ENCODE measurements at regions not wholly inside any gene's neighbourhood (a gene's known extent, or its start where the extent isn't known, plus 50 kb on each side); places are given as distances from the start of the nearest gene placed in this dataset.

DNA sequence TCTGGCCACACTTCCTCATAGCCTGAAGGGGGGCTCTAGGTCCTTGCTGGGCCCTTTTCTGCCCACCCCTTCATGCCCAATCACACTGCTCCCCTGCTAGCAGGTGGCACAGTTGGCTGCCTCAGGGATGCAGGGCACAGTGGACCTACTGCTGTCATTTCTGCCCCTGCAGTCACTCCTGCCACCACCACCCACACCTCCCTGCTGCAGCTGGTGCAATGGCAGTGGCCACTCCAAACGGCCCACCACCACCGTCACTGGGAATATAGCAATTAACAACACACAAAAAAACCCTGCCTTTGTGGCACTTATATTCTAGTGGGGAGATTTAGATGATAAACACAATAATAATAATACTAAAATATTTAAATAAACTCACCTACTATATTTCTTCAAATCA, 162.4 kb upstream of the DUSP10 start:
- Histone ChIP-seq H3K4me1 (ENCODE audit: insufficient read depth, low read length, poor library complexity, severe bottlenecking) (peaks cover 9% of the 10 kb centered on the region), H3K4me2 (ENCODE audit: low read depth, low read length, poor library complexity, severe bottlenecking) (no peak overlapping the region), H3K9ac (ENCODE audit: low read depth, low read length, poor library complexity, severe bottlenecking) (no peak overlapping the region), H3K36me3 (ENCODE audit: insufficient read depth, low read length) (no peaks in the 10 kb centered on the region), H3K9me3 (ENCODE audit: insufficient read depth, low read depth, low read length) (no peaks in the 10 kb centered on the region), H3K9me2 (replicated peaks; ENCODE audit: low read depth, low read length) (no peaks in the 10 kb centered on the region), H4K20me1 (ENCODE audit: insufficient read depth, low read length, poor library complexity, severe bottlenecking) (no peaks in the 10 kb centered on the region), H3K27me3 (ENCODE audit: insufficient read depth, low read length, poor library complexity, severe bottlenecking) (no peaks in the 10 kb centered on the region), H2AFZ (ENCODE audit: low read length) (no peak overlapping the region), H3K79me2 (ENCODE audit: insufficient read depth, low read length) (no peaks in the 10 kb centered on the region), H3K4me3 (ENCODE audit: low read length, poor library complexity, severe bottlenecking) (no peak overlapping the region), H3F3A (ENCODE audit: low read depth) (no peaks in the 10 kb centered on the region)
- TF ChIP-seq EZH2phosphoT487 (IDR thresholded peaks at IDR 0.05; ENCODE audit: borderline replicate concordance): no peak
- TF ChIP-seq, protein P1, sequence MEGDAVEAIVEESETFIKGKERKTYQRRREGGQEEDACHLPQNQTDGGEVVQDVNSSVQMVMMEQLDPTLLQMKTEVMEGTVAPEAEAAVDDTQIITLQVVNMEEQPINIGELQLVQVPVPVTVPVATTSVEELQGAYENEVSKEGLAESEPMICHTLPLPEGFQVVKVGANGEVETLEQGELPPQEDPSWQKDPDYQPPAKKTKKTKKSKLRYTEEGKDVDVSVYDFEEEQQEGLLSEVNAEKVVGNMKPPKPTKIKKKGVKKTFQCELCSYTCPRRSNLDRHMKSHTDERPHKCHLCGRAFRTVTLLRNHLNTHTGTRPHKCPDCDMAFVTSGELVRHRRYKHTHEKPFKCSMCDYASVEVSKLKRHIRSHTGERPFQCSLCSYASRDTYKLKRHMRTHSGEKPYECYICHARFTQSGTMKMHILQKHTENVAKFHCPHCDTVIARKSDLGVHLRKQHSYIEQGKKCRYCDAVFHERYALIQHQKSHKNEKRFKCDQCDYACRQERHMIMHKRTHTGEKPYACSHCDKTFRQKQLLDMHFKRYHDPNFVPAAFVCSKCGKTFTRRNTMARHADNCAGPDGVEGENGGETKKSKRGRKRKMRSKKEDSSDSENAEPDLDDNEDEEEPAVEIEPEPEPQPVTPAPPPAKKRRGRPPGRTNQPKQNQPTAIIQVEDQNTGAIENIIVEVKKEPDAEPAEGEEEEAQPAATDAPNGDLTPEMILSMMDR (conservative IDR thresholded peaks at IDR 0.05; ENCODE audit: low read length): no peak

DNA sequence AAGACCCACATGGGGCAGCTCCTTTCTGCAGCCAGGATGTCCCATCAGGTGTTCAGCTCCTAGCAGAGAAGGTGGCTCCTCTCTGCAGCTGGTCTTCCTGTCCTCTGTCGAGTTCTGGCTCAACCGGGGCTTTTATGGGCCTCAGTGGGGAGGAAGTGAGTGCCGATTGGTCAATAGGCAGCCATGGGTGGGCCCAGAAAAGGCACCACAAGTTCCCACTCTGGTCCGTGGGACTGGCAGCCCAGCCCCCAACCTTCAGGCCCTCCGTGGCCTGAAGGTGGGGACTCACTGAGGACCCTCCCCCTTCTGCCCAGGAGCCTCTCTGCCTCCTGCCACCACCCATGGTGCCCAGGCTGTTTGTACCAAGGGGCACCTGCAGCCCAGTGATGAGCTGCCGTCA, 161.7 kb upstream of the DUSP10 start:
- Histone ChIP-seq H3K4me1 (ENCODE audit: insufficient read depth, low read length, poor library complexity, severe bottlenecking) (peaks cover 9% of the 10 kb centered on the region), H3K36me3 (ENCODE audit: insufficient read depth, low read length) (no peaks in the 10 kb centered on the region), H3K4me2 (ENCODE audit: low read depth, low read length, poor library complexity, severe bottlenecking) (no peak overlapping the region), H2AFZ (ENCODE audit: low read length) (no peak overlapping the region), H3K9me2 (replicated peaks; ENCODE audit: low read depth, low read length) (no peaks in the 10 kb centered on the region), H3K79me2 (ENCODE audit: insufficient read depth, low read length) (no peaks in the 10 kb centered on the region), H3K4me3 (ENCODE audit: low read length, poor library complexity, severe bottlenecking) (no peak overlapping the region), H3K9ac (ENCODE audit: low read depth, low read length, poor library complexity, severe bottlenecking) (no peak overlapping the region), H3K9me3 (ENCODE audit: insufficient read depth, low read depth, low read length) (no peaks in the 10 kb centered on the region), H4K20me1 (ENCODE audit: insufficient read depth, low read length, poor library complexity, severe bottlenecking) (no peaks in the 10 kb centered on the region), H3F3A (ENCODE audit: low read depth) (no peaks in the 10 kb centered on the region), H3K27me3 (ENCODE audit: insufficient read depth, low read length, poor library complexity, severe bottlenecking) (no peaks in the 10 kb centered on the region)
- TF ChIP-seq, protein P1 (conservative IDR thresholded peaks at IDR 0.05; ENCODE audit: low read length): no peak
- no peak for TF ChIP-seq EZH2phosphoT487 (IDR thresholded peaks at IDR 0.05; ENCODE audit: borderline replicate concordance)

DNA sequence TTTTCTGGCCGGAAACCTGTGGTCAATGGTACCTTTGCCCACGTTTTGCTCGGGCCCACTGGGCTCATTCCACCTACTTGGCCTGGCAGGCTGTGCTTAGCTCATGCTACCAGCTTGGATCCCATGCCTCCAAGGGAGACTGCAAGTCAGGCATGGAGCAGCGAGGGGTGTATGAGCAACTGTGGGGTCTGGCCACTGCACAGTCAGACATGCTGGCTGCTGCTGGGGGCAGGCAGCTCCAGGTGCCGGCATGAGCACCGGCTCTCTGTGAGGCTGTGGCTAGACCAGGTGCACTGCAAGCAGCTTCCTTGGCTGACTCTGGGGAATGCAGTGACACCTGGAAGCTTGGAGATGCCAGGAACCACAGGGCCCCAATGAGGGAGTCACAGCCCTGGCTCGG, 161.1 kb upstream of the DUSP10 start:
- Histone ChIP-seq H3K9me2 (replicated peaks; ENCODE audit: low read depth, low read length) (no peaks in the 10 kb centered on the region), H3K4me2 (ENCODE audit: low read depth, low read length, poor library complexity, severe bottlenecking) (no peak overlapping the region), H3K4me1 (ENCODE audit: insufficient read depth, low read length, poor library complexity, severe bottlenecking) (peaks cover 9% of the 10 kb centered on the region), H3F3A (ENCODE audit: low read depth) (no peaks in the 10 kb centered on the region), H3K4me3 (ENCODE audit: low read length, poor library complexity, severe bottlenecking) (no peak overlapping the region), H3K36me3 (ENCODE audit: insufficient read depth, low read length) (no peaks in the 10 kb centered on the region), H4K20me1 (ENCODE audit: insufficient read depth, low read length, poor library complexity, severe bottlenecking) (no peaks in the 10 kb centered on the region), H2AFZ (ENCODE audit: low read length) (no peak overlapping the region), H3K27me3 (ENCODE audit: insufficient read depth, low read length, poor library complexity, severe bottlenecking) (no peaks in the 10 kb centered on the region), H3K9ac (ENCODE audit: low read depth, low read length, poor library complexity, severe bottlenecking) (no peak overlapping the region), H3K9me3 (ENCODE audit: insufficient read depth, low read depth, low read length) (no peaks in the 10 kb centered on the region), H3K79me2 (ENCODE audit: insufficient read depth, low read length) (no peaks in the 10 kb centered on the region)
- TF ChIP-seq, protein P1 (conservative IDR thresholded peaks at IDR 0.05; ENCODE audit: low read length): no peak
- TF ChIP-seq EZH2phosphoT487 (IDR thresholded peaks at IDR 0.05; ENCODE audit: borderline replicate concordance): no peak
